NCI-H1417 (cell line): ENCODE measurements at regions not wholly inside any gene's neighbourhood (a gene's known extent, or its start where the extent isn't known, plus 50 kb on each side); places are given as distances from the start of the nearest gene placed in this dataset.

Experiments
- DNase-seq, 3 experiments: peaks; one replicate each; lab custom pipeline; 2025; lab: John Stamatoyannopoulos, UW

- DNase-seq = no peak
Measured at GRCh38 chr2:123093199-123093598, 931.9 kb upstream of the CNTNAP5 start.

DNA sequence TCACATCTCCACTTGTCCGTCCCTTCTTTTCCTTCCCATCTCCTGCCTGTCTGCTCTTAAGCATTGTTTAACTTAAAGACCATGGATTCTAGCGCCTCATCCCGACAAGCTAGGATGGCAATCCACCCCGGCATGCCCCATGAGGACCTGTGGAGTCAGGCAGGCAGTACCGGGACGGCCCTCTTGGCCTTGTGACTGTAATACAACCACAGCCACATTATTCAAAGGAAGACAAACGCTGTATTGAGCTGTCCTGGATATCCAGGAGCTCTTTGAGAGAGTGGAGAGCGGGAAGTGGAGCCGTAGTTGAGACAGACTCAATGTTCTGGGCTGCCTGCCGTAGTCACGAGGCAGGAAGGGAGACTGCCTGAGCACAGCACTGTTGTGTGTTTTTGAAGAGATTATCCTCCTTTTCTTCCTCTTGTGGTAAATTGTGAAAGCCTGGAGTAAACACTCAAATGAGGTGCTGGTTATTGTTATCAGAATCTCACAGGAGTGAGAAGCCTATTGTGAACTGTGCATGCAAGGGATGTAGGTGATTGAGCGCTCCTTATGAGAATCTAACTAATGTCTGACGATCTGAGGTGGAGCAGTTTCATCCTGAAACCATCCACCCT, 929.8 kb upstream of the CNTNAP5 start:
- DNase-seq = no peak

DNA sequence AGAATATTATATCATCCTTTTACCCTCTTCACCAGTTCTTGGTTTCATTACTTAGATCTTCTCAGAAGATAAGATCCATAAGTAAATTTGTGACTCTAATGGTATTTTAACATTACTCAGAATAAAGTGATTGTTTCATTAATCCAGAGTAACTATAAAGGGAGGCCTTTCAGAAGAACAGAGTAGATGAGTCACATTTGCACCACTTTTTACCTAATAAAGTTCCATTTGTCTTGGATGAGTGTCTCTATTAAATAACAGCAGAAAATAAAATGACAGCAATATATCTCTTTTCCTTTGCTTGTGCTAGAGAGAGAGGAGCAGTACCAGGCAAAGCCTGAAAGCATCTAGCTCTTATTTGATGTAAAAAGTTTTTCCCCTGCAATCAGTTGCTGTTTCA, 926.5 kb upstream of the CNTNAP5 start:
- no peak for DNase-seq

GRCh38 chr2:123101434-123101833, 923.7 kb upstream of the CNTNAP5 start:
- DNase-seq = no peak

DNA sequence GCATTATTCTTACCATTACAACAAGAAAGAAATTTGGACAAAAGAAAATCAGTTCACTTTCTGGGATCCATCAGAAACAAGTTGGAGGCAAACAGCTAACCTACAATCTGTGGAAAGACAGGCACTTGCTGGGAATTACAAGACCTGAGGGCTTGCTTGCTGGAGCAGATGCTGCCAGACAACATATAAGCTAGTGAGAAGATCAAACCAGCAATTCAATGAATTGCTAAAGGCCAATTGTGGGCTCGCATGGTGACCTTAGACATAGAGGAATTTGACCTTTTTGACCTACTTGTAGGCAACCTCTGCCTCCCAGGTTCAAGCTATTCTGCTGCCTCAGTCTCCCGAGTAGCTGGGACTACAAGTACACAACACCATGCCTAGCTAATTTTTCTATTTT, 921.2 kb upstream of the CNTNAP5 start:
- no peak for DNase-seq

GRCh38 chr2:123116595-123116994, 908.5 kb upstream of the CNTNAP5 start:
- no peak for DNase-seq

GRCh38 chr2:123127236-123127635, 897.9 kb upstream of the CNTNAP5 start:
- DNase-seq = no peak

DNA sequence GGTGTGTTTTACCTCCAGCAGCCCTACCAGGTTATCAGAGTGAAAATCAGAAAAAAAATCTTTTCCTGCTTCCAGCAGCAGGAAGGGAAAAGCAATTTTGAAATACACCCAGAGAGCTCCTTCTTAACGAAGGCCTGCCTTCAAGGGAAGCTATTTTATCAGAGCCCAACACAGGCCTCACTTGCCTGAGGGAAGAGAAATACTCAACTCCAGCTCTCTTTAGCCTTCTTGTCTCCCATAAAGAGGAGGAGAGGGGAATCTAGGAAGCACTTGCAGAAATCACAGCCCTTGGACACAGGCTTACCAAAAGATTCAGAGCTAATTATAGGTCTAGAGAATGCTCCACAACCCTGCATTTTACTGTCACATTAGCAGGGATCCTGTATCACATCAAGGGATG, 896.1 kb upstream of the CNTNAP5 start:
- DNase-seq = peak in 1 of 3 experiments; percentile 34

- DNase-seq = no peak
Measured at GRCh38 chr2:123136419-123136818, 888.7 kb upstream of the CNTNAP5 start.

DNA sequence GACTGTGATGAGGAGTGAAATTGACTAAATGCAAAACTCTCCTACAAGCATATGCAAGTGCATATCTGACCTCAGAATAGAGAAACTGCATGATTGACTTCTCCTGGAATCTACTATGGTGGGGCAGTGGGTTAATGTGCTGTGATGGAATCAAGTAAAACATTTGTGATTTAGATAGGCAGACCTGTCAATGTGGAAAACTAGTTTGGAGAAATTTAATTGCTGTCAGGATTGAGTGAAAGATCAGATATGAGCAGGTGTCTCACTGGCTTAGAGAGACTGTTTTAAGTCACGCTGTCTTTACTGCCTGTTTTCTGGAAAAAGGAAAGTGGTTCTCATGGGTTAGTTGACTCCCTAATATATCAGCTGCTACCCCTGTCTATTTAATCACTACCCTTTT, 881.0 kb upstream of the CNTNAP5 start:
- DNase-seq = no peak

DNA sequence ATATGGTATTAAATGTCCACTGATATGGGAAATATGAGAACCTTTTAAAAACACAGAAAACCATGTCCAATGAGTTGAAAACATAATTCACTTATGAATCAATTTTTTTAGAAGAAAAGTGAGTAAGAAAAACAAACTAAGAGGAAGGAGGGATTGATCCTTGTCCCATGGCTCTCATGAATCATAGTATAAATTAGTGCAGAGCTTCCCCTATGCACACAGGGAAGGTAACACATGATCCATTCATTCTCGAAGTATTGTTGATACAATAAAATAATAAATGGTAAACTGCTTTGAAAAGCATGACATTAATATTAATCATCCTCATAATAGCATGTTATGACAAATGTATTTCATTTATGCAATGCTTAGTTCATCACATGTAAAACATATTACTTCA, 872.0 kb upstream of the CNTNAP5 start:
- DNase-seq = no peak

- no peak for DNase-seq
Measured at GRCh38 chr2:123154195-123154594, 870.9 kb upstream of the CNTNAP5 start.

- DNase-seq = no peak
Measured at GRCh38 chr2:123157016-123157415, 868.1 kb upstream of the CNTNAP5 start.

- DNase-seq = no peak
Measured at GRCh38 chr2:123162400-123163016, 862.6 kb upstream of the CNTNAP5 start.

- peak in 1 of 3 experiments; percentile 39 for DNase-seq
Measured at GRCh38 chr2:123163398-123163797, 861.7 kb upstream of the CNTNAP5 start.

GRCh38 chr2:123164216-123164615, 860.9 kb upstream of the CNTNAP5 start:
- DNase-seq = no peak

DNA sequence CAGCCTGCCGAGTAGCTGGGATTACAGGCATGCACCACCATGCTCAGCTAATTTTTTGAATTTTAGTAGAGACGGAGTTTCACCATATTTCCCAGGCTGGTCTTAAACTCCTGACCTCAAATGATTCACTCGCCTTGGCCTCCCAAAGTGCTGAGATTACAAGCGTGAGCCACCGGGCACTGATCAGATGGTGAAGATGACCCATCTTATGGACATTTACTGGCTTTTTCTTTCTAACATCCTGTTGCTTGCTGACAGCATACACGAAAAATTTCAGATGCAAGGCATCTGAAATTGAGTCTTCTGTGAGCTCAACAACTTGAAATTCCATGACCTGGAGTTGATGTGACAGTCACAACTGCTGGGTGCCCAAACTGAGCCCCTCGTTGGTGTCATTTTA, 859.5 kb upstream of the CNTNAP5 start:
- DNase-seq = no peak

DNA sequence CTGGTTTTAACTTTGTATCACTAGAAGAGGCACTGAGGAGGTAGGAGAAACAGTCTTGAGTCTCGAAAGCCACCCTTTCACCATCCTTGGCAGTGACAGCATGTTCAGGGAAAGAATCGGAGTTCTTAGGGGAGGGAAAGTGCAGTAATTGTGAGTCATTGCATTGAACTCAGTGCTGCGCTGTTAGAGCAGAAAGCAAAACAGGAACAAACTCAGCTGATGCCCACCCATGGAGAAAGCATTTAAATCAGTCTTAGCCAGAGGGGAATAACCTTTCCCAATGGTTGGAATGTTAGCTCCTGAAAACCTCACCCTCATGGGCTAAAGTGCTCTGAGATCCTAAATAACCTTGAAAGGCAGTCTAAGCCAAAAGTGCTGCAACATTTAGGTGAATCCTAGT, 845.6 kb upstream of the CNTNAP5 start:
- no peak for DNase-seq

- no peak for DNase-seq
Measured at GRCh38 chr2:123195957-123196356, 829.1 kb upstream of the CNTNAP5 start.

DNA sequence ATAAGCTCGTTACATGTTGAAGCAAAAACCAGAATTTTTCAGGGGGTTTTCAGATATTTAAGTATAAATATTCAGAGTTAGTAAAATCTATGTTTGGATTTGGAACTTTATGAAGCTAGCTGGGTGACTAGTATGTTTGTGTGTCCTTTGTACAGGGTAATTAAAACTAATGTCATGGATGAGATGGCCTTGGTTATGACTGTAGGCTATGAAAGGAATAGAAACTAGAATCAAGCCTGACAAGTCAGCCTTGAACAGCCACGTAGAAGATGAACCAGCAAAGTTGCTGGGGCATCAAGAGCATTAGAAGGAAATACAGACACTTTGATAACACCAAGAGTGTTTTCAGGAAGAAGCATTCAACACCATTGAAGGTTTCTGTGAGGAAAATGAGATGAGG, 825.1 kb upstream of the CNTNAP5 start:
- DNase-seq = no peak

DNA sequence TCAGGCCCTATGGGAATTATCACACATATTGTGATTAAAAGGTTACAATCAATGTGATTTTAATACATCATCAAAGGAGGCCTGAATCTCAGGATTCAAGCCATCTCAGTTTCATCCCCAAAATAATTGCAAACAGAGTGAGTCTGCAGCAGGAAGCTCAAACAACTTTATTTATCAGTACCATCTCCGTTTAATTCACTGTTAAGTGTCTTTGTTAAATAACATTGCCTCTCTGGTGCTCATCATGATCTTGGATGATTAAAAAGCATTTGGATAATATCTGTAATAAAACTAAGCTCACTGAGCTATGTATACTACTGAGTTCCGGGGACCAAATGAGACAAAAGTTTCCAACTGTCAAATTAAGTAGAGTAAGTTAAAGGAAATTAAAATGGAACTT, 817.8 kb upstream of the CNTNAP5 start:
- DNase-seq = no peak

DNA sequence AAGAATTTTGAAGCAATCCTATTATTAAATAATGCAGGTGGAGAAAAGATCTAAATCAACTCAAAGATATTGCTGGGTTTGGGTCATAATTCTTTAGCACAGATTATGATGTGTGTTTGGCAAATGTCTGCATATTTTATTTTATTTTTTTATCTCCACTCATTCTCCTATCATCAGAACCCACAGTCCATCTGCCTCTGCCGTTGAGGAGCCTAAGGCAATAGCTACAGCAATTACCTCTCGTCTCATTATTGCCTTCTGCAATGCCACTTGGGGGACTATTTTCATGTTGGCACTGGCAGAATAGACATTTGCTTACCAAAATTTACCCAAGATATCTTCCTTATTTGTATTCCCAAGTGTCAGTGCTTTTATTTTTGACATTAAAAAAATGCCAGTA, 815.9 kb upstream of the CNTNAP5 start:
- DNase-seq = no peak

GRCh38 chr2:123211181-123211580, 813.9 kb upstream of the CNTNAP5 start:
- DNase-seq = no peak

GRCh38 chr2:123245156-123245555, 779.9 kb upstream of the CNTNAP5 start:
- no peak for DNase-seq
